ENCODE measurements at regions not wholly inside any gene's neighbourhood (a gene's known extent, or its start where the extent isn't known, plus 50 kb on each side); places are given as distances from the start of the nearest gene placed in this dataset.

GRCh38 chr6:155946860-155947259 is 491.2 kb upstream of the NOX3 start:
- dilution Hi-C loops (cut with MboI; ENCODE audit: extremely low pct_ligation_motif_present, low sequenced_read_pairs), result no loop called here
- FAIRE-seq (no peak), DNase-seq (ENCODE audit: low read depth, low spot score) (no peak)
- Histone ChIP-seq H3K9me3 (ENCODE audit: control insufficient read depth, low read depth, low read length) (peaks cover 7% of the 10 kb centered on the region), H2AFZ (ENCODE audit: control insufficient read depth, low read length) (no peak overlapping the region), H3K9ac (ENCODE audit: control insufficient read depth, extremely low read depth, insufficient read depth, low read length) (no peak overlapping the region), H3K9me1 (ENCODE audit: control insufficient read depth, extremely low read depth, insufficient read depth, low read length) (no peaks in the 10 kb centered on the region), H3K4me3 (ENCODE audit: control insufficient read depth in 2 of 3, extremely low read depth in 1 of 3, insufficient read depth in 2 of 3, low read depth in 1 of 3, low read length in 3 of 3) (no peak overlapping the region), H3K27ac (ENCODE audit: control insufficient read depth, insufficient read depth, low read length) (no peak overlapping the region), H4K20me1 (ENCODE audit: control insufficient read depth, extremely low read depth, insufficient read depth, low read length) (no peaks in the 10 kb centered on the region), H3K4me1 (ENCODE audit: control insufficient read depth, extremely low read depth, insufficient read depth, low read length) (no peaks in the 10 kb centered on the region), H3K27me3 (ENCODE audit: control insufficient read depth, extremely low read depth, insufficient read depth, low read length) (no peaks in the 10 kb centered on the region), H3K4me2 (ENCODE audit: control insufficient read depth, extremely low read depth, insufficient read depth, low read depth, low read length) (no peak overlapping the region), H3K79me2 (ENCODE audit: control insufficient read depth, insufficient read depth, low read length) (no peaks in the 10 kb centered on the region), H3K36me3 (ENCODE audit: control insufficient read depth in 2 of 2, extremely low read depth in 1 of 2, insufficient read depth in 2 of 2, low read length in 2 of 2) (no peaks in the 10 kb centered on the region)
- TF ChIP-seq EZH2 (IDR thresholded peaks at IDR 0.05; ENCODE audit: low read length), result no peak
- TF ChIP-seq, protein P1, sequence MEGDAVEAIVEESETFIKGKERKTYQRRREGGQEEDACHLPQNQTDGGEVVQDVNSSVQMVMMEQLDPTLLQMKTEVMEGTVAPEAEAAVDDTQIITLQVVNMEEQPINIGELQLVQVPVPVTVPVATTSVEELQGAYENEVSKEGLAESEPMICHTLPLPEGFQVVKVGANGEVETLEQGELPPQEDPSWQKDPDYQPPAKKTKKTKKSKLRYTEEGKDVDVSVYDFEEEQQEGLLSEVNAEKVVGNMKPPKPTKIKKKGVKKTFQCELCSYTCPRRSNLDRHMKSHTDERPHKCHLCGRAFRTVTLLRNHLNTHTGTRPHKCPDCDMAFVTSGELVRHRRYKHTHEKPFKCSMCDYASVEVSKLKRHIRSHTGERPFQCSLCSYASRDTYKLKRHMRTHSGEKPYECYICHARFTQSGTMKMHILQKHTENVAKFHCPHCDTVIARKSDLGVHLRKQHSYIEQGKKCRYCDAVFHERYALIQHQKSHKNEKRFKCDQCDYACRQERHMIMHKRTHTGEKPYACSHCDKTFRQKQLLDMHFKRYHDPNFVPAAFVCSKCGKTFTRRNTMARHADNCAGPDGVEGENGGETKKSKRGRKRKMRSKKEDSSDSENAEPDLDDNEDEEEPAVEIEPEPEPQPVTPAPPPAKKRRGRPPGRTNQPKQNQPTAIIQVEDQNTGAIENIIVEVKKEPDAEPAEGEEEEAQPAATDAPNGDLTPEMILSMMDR (optimal IDR thresholded peaks at IDR 0.05 in 1 of 3, IDR thresholded peaks at IDR 0.05 in 1 of 3, conservative IDR thresholded peaks at IDR 0.05 in 1 of 3; ENCODE audit: extremely low read depth in 1 of 3, insufficient read depth in 2 of 3, low read length in 3 of 3), result no peak

- dilution Hi-C loops (cut with MboI; ENCODE audit: extremely low pct_ligation_motif_present, low sequenced_read_pairs), result no loop called here
- TF ChIP-seq, protein P1 (optimal IDR thresholded peaks at IDR 0.05 in 1 of 3, IDR thresholded peaks at IDR 0.05 in 1 of 3, conservative IDR thresholded peaks at IDR 0.05 in 1 of 3; ENCODE audit: extremely low read depth in 1 of 3, insufficient read depth in 2 of 3, low read length in 3 of 3), result no peak
- no peak for TF ChIP-seq EZH2 (IDR thresholded peaks at IDR 0.05; ENCODE audit: low read length)
- H3K4me1 ChIP-seq (ENCODE audit: control insufficient read depth, extremely low read depth, insufficient read depth, low read length), result no peaks in the 10 kb centered on the region
- H3K4me3 ChIP-seq (ENCODE audit: control insufficient read depth in 2 of 3, extremely low read depth in 1 of 3, insufficient read depth in 2 of 3, low read depth in 1 of 3, low read length in 3 of 3), result no peak overlapping the region
- FAIRE-seq, result no peak
- no peak for DNase-seq (ENCODE audit: low read depth, low spot score)
- peaks cover 7% of the 10 kb centered on the region for H3K9me3 ChIP-seq (ENCODE audit: control insufficient read depth, low read depth, low read length)
- no peak overlapping the region for H2AFZ ChIP-seq (ENCODE audit: control insufficient read depth, low read length)
- H3K79me2 ChIP-seq (ENCODE audit: control insufficient read depth, insufficient read depth, low read length), result no peaks in the 10 kb centered on the region
- no peaks in the 10 kb centered on the region for H3K27me3 ChIP-seq (ENCODE audit: control insufficient read depth, extremely low read depth, insufficient read depth, low read length)
- no peaks in the 10 kb centered on the region for H4K20me1 ChIP-seq (ENCODE audit: control insufficient read depth, extremely low read depth, insufficient read depth, low read length)
- H3K4me2 ChIP-seq (ENCODE audit: control insufficient read depth, extremely low read depth, insufficient read depth, low read depth, low read length), result no peak overlapping the region
- H3K27ac ChIP-seq (ENCODE audit: control insufficient read depth, insufficient read depth, low read length), result no peak overlapping the region
- no peak overlapping the region for H3K9ac ChIP-seq (ENCODE audit: control insufficient read depth, extremely low read depth, insufficient read depth, low read length)
- no peaks in the 10 kb centered on the region for H3K36me3 ChIP-seq (ENCODE audit: control insufficient read depth in 2 of 2, extremely low read depth in 1 of 2, insufficient read depth in 2 of 2, low read length in 2 of 2)
- no peaks in the 10 kb centered on the region for H3K9me1 ChIP-seq (ENCODE audit: control insufficient read depth, extremely low read depth, insufficient read depth, low read length)
Observed at GRCh38 chr6:155943635-155944034, 488.0 kb upstream of the NOX3 start.

Data from keratinocyte (primary cell).